A673 (cell line): ENCODE measurements at regions not wholly inside any gene's neighbourhood (a gene's known extent, or its start where the extent isn't known, plus 50 kb on each side); places are given as distances from the start of the nearest gene placed in this dataset.

ENCODE experiments used
- BruUV-seq: library from RNA; stranded (reverse); fragments of 400-500 nt; replicated peaks from 2 replicates; lab custom pipeline; 2021; lab: Mats Ljungman, UMichigan
- CTCF ChIA-PET: fragments of 300-600 bp; sonication (Branson Sonifier 250); formaldehyde crosslinking; loops from one replicate; lab custom pipeline; 2022; ENCODE audit warnings: antibody characterized with exemption; lab: Charles Lee
- POLR2A ChIA-PET: fragments of 300-600 bp; sonication (Branson Sonifier 250); formaldehyde crosslinking; loops from one replicate; lab custom pipeline; 2022; ENCODE audit warnings: antibody characterized with exemption; ENCODE audit not compliant: low non-redundant PET; lab: Charles Lee
- DNase-seq: peaks from one replicate; pipeline ENCODE4 v3.0.0-alpha.2; 2015; ENCODE audit warnings: low spot score
- H3K27ac ChIP-seq: fragments of 200-600 bp; sonication (generic); 2 replicates; pipeline ENCODE4 v1.5.1; 2016; ENCODE audit warnings: mixed run types, low read depth, mild to moderate bottlenecking, mixed read lengths, antibody characterized with exemption, low read length; ENCODE audit not compliant: poor library complexity, severe bottlenecking
- H3K27me3 ChIP-seq: fragments of 200-600 bp; sonication (generic); replicated peaks from 2 replicates; pipeline ENCODE4 v1.6.1; 2017; ENCODE audit warnings: mixed run types, low read depth, mild to moderate bottlenecking, mixed read lengths, antibody characterized with exemption, low read length; ENCODE audit not compliant: insufficient read depth, poor library complexity
- H3K36me3 ChIP-seq: fragments of 200-600 bp; sonication (generic); 2 replicates; pipeline ENCODE4 v1.6.1; 2016; ENCODE audit warnings: mixed run types, mild to moderate bottlenecking, mixed read lengths, antibody characterized with exemption, low read length; ENCODE audit not compliant: insufficient read depth, poor library complexity, severe bottlenecking
- H3K4me1 ChIP-seq: fragments of 200-600 bp; sonication (generic); 2 replicates; pipeline ENCODE4 v1.6.1; 2017; ENCODE audit warnings: mixed run types, mild to moderate bottlenecking, mixed read lengths, antibody characterized with exemption, low read length; ENCODE audit not compliant: insufficient read depth, poor library complexity, severe bottlenecking
- H3K4me3 ChIP-seq: fragments of 200-600 bp; sonication (generic); 2 replicates; pipeline ENCODE4 v1.5.1; 2016; ENCODE audit warnings: low read depth, mixed run types, mild to moderate bottlenecking, mixed read lengths, low read length; ENCODE audit not compliant: poor library complexity, severe bottlenecking
- H3K9me3 ChIP-seq: fragments of 200-600 bp; sonication (generic); 2 replicates; pipeline ENCODE4 v1.6.1; 2016; ENCODE audit warnings: mixed run types, low read depth, mild to moderate bottlenecking, mixed read lengths, antibody characterized with exemption, low read length; ENCODE audit not compliant: poor library complexity, severe bottlenecking
- EZH2 ChIP-seq: fragments of 200-600 bp; sonication (generic); IDR thresholded peaks from 2 replicates; pipeline ENCODE4 v1.6.1; 2017; ENCODE audit warnings: borderline replicate concordance, low read depth, mild to moderate bottlenecking, mixed read lengths, antibody characterized with exemption, low read length; ENCODE audit not compliant: poor library complexity, severe bottlenecking
- intact Hi-C: fragments of 100-400 bp; cut with micrococcal nuclease; formaldehyde crosslinking; loops from one replicate; pipeline ENCODE4 v1.10.0; 2022; ENCODE audit not compliant: unreplicated experiment
- TF ChIP-seq, protein P1 (sequence below): fragments of 300-800, 200-600 bp; sonication (generic); conservative IDR thresholded peaks from 2 replicates; pipeline ENCODE4 v1.5.1; 2017; ENCODE audit warnings: low read depth, mild to moderate bottlenecking, antibody characterized with exemption, low read length, moderate library complexity, mixed read lengths

- no TSS peak for BruUV-seq
- no peaks in the 10 kb centered on the region for H3K27me3 ChIP-seq
- no peak for DNase-seq
- no peak overlapping the region for H3K4me3 ChIP-seq
- no peaks in the 10 kb centered on the region for H3K36me3 ChIP-seq
- H3K4me1 ChIP-seq, result no peaks in the 10 kb centered on the region
- CTCF ChIA-PET, result no interaction called here
- intact Hi-C loops, result no loop called here
- H3K27ac ChIP-seq, result no peak overlapping the region
- H3K9me3 ChIP-seq, result no peaks in the 10 kb centered on the region
- TF ChIP-seq, protein P1, sequence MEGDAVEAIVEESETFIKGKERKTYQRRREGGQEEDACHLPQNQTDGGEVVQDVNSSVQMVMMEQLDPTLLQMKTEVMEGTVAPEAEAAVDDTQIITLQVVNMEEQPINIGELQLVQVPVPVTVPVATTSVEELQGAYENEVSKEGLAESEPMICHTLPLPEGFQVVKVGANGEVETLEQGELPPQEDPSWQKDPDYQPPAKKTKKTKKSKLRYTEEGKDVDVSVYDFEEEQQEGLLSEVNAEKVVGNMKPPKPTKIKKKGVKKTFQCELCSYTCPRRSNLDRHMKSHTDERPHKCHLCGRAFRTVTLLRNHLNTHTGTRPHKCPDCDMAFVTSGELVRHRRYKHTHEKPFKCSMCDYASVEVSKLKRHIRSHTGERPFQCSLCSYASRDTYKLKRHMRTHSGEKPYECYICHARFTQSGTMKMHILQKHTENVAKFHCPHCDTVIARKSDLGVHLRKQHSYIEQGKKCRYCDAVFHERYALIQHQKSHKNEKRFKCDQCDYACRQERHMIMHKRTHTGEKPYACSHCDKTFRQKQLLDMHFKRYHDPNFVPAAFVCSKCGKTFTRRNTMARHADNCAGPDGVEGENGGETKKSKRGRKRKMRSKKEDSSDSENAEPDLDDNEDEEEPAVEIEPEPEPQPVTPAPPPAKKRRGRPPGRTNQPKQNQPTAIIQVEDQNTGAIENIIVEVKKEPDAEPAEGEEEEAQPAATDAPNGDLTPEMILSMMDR, result no peak
- no peak for TF ChIP-seq EZH2
- POLR2A ChIA-PET, result no interaction called here
Measured at GRCh38 chr2:136055929-136056688, 61.8 kb downstream of the CXCR4 start.

GRCh38 chr2:136054856-136055255 is 63.1 kb downstream of the CXCR4 start:
- intact Hi-C loops, result no loop called here
- H3K36me3 ChIP-seq, result no peaks in the 10 kb centered on the region
- DNase-seq, result no peak
- no peaks in the 10 kb centered on the region for H3K27me3 ChIP-seq
- no TSS peak for BruUV-seq
- no peaks in the 10 kb centered on the region for H3K4me1 ChIP-seq
- no peak overlapping the region for H3K4me3 ChIP-seq
- no peak for TF ChIP-seq EZH2
- TF ChIP-seq, protein P1, result no peak
- CTCF ChIA-PET, result no interaction called here
- H3K9me3 ChIP-seq, result no peaks in the 10 kb centered on the region
- H3K27ac ChIP-seq, result no peak overlapping the region
- POLR2A ChIA-PET, result no interaction called here

- no TSS peak for BruUV-seq
- ChIA-PET CTCF (no interaction called here), POLR2A (no interaction called here)
- DNase-seq, result no peak
- TF ChIP-seq, protein P1, result no peak
- no peak for TF ChIP-seq EZH2
- Histone ChIP-seq H3K36me3 (no peaks in the 10 kb centered on the region), H3K4me3 (no peak overlapping the region), H3K9me3 (no peaks in the 10 kb centered on the region), H3K27ac (no peak overlapping the region), H3K4me1 (no peaks in the 10 kb centered on the region), H3K27me3 (no peaks in the 10 kb centered on the region)
- intact Hi-C loops, result no loop called here
Measured at GRCh38 chr2:136052369-136053362, 65.3 kb downstream of the CXCR4 start.
